ENCODE measurements at regions not wholly inside any gene's neighbourhood (a gene's known extent, or its start where the extent isn't known, plus 50 kb on each side); places are given as distances from the start of the nearest gene placed in this dataset.

GRCh38 chr5:128813317-128814070 lies 151.8 kb upstream of the SLC27A6 start:
- no peaks in the 10 kb centered on the region for H3K27me3 ChIP-seq (replicated peaks; ENCODE audit: insufficient read depth)
- ATAC-seq (ENCODE audit: insufficient number of reproducible peaks, low FRiP score, low read depth) (no peak), DNase-seq (ENCODE audit: low spot score) (no peak)
- no peak overlapping the region for H3K4me3 ChIP-seq
- H3K27ac ChIP-seq = no peak overlapping the region
- H3K9me3 ChIP-seq = no peaks in the 10 kb centered on the region
- TF ChIP-seq, protein P1, sequence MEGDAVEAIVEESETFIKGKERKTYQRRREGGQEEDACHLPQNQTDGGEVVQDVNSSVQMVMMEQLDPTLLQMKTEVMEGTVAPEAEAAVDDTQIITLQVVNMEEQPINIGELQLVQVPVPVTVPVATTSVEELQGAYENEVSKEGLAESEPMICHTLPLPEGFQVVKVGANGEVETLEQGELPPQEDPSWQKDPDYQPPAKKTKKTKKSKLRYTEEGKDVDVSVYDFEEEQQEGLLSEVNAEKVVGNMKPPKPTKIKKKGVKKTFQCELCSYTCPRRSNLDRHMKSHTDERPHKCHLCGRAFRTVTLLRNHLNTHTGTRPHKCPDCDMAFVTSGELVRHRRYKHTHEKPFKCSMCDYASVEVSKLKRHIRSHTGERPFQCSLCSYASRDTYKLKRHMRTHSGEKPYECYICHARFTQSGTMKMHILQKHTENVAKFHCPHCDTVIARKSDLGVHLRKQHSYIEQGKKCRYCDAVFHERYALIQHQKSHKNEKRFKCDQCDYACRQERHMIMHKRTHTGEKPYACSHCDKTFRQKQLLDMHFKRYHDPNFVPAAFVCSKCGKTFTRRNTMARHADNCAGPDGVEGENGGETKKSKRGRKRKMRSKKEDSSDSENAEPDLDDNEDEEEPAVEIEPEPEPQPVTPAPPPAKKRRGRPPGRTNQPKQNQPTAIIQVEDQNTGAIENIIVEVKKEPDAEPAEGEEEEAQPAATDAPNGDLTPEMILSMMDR (IDR thresholded peaks at IDR 0.05) = no peak
- H3K4me1 ChIP-seq (ENCODE audit: control insufficient read depth in 1 of 2, low read depth in 2 of 2) = no peaks in the 10 kb centered on the region
- H3K36me3 ChIP-seq = no peaks in the 10 kb centered on the region

DNA sequence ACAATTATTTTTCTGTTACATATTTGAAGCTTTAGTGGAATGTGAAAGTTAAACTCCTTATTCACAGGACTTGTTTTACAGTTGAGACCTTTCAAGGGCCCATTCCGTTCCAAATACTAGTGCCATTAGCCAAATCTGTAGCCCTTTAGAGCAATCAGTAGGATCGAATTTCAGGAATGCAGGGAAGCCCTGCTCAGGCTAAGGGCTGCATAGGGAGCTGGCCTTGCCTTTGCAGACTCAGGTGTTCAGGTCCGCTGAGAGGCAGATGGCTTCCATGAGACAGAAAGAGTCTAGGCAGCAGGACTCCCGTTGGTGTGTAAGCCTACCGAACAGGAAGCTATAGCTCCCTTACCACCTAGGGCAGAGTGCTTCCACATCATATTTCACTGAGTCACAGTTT lies 150.1 kb upstream of the SLC27A6 start:
- Histone ChIP-seq H3K27me3 (replicated peaks; ENCODE audit: insufficient read depth) (no peaks in the 10 kb centered on the region), H3K27ac (no peak overlapping the region), H3K4me1 (ENCODE audit: control insufficient read depth in 1 of 2, low read depth in 2 of 2) (no peaks in the 10 kb centered on the region), H3K4me3 (no peak overlapping the region), H3K36me3 (no peaks in the 10 kb centered on the region), H3K9me3 (no peaks in the 10 kb centered on the region)
- no peak for DNase-seq (ENCODE audit: low spot score)
- TF ChIP-seq, protein P1 (IDR thresholded peaks at IDR 0.05) = no peak
- ATAC-seq (ENCODE audit: insufficient number of reproducible peaks, low FRiP score, low read depth) = no peak

- no peaks in the 10 kb centered on the region for H3K4me1 ChIP-seq (ENCODE audit: control insufficient read depth in 1 of 2, low read depth in 2 of 2)
- TF ChIP-seq, protein P1 (IDR thresholded peaks at IDR 0.05) = no peak
- H3K4me3 ChIP-seq = no peak overlapping the region
- DNase-seq (ENCODE audit: low spot score) (no peak), ATAC-seq (ENCODE audit: insufficient number of reproducible peaks, low FRiP score, low read depth) (no peak)
- no peaks in the 10 kb centered on the region for H3K36me3 ChIP-seq
- H3K27ac ChIP-seq = no peak overlapping the region
- no peaks in the 10 kb centered on the region for H3K27me3 ChIP-seq (replicated peaks; ENCODE audit: insufficient read depth)
- H3K9me3 ChIP-seq = no peaks in the 10 kb centered on the region
Measured at GRCh38 chr5:128825826-128826225, 139.5 kb upstream of the SLC27A6 start.

DNA sequence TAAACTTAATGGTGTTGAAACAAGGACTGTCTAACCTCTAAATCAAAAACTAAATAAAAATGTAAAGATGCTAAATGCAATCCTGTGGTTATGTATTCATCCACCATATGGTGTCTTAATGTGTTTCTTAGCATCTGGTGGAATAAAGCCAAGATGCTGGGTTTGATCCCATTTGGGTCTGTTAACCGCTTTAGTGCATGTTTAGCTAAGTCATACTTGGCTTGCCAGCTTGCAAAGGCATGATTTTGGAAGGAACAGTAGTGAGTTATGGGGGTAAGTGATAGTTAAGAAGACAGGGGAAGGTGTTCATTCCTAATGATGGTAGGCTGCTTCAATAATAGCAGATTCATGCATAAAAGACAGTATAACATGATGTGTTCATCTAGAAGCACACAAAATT lies 139.0 kb upstream of the SLC27A6 start:
- Histone ChIP-seq H3K9me3 (no peaks in the 10 kb centered on the region), H3K4me1 (ENCODE audit: control insufficient read depth in 1 of 2, low read depth in 2 of 2) (no peaks in the 10 kb centered on the region), H3K27ac (no peak overlapping the region), H3K36me3 (no peaks in the 10 kb centered on the region), H3K4me3 (no peak overlapping the region), H3K27me3 (replicated peaks; ENCODE audit: insufficient read depth) (no peaks in the 10 kb centered on the region)
- DNase-seq (ENCODE audit: low spot score) (no peak), ATAC-seq (ENCODE audit: insufficient number of reproducible peaks, low FRiP score, low read depth) (no peak)
- TF ChIP-seq, protein P1 (IDR thresholded peaks at IDR 0.05) = no peak

DNA sequence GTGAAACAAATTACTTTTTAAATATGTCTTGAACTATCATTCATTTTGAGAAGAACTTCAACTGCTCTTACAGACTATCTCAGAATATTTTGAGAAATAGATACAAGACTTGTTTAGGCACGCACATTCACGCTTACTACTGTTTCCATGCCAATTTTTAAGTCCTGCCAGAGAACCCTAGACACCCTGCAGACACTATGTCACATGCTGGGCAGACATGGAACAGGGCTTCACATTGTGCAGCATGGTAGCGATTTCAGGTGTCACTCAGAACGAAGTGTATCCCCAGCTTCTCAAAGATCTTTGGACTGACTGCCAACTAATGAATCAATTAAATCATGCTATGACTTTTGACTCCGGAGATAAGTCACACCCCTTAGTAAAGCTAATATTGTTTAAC lies 128.7 kb upstream of the SLC27A6 start:
- Histone ChIP-seq H3K4me1 (ENCODE audit: control insufficient read depth in 1 of 2, low read depth in 2 of 2) (no peaks in the 10 kb centered on the region), H3K27me3 (replicated peaks; ENCODE audit: insufficient read depth) (no peaks in the 10 kb centered on the region), H3K27ac (no peak overlapping the region), H3K4me3 (no peak overlapping the region), H3K9me3 (no peaks in the 10 kb centered on the region), H3K36me3 (no peaks in the 10 kb centered on the region)
- ATAC-seq (ENCODE audit: insufficient number of reproducible peaks, low FRiP score, low read depth) (no peak), DNase-seq (ENCODE audit: low spot score) (no peak)
- TF ChIP-seq, protein P1 (IDR thresholded peaks at IDR 0.05) = no peak
